Retinal pigment epithelial cell (primary cell): ENCODE measurements at regions not wholly inside any gene's neighbourhood (a gene's known extent, or its start where the extent isn't known, plus 50 kb on each side); places are given as distances from the start of the nearest gene placed in this dataset.

Experiments
- DNase-seq: peaks from one replicate; pipeline ENCODE4 v3.0.0-alpha.2; 2010; ENCODE audit warnings: low read depth
- H3K4me3 ChIP-seq: 2 replicates; pipeline ENCODE4 v1.5.1; 2011; ENCODE audit warnings: mild to moderate bottlenecking, low read length, control low read depth, moderate library complexity
- TF ChIP-seq, protein P1 (sequence below): conservative IDR thresholded peaks from 2 replicates; pipeline ENCODE4 v1.5.1; 2011; ENCODE audit warnings: low read depth, low read length, control low read depth, inconsistent platforms

DNA sequence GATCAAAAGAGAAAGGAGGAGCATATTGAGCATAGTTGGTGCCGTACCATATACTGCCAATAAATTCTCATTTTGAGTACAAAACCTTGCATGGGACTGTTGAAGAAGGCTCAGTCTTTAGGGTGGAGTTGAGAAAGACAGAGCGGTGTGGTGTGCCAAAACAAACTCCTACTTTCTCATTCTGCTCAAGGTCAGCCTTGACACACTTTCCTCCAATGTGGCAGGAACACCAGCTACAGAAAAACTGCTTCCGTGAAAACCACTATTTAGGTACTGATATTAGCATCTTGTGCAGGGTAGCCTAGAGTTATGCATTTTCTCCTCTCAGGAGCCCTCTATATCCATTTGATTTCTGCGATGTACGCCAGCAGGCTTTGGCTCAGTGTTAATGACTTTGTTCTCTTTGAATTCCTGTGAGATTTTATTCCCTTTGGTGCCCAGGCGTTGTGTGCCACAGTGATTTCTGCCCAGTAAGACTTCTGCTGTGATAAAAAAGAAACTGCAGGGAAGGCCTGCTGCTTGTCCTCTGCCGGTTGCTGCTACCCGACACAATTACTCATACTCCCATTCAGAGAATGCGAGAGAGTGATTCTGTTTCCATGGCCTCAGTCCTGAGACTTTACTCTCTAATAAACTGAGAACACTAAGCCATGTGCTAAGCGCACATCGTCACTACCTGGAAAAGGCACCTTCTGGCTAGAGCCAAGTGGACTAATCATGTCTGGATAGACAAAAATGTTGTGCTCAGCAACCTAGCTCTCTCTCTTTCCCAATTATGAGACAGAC, 88.3 kb upstream of the MDM1 start:
- no peak overlapping the region for H3K4me3 ChIP-seq
- DNase-seq = no peak

GRCh38 chr12:68422159-68422558, 90.0 kb upstream of the MDM1 start:
- no peak overlapping the region for H3K4me3 ChIP-seq
- no peak for DNase-seq
- TF ChIP-seq, protein P1, sequence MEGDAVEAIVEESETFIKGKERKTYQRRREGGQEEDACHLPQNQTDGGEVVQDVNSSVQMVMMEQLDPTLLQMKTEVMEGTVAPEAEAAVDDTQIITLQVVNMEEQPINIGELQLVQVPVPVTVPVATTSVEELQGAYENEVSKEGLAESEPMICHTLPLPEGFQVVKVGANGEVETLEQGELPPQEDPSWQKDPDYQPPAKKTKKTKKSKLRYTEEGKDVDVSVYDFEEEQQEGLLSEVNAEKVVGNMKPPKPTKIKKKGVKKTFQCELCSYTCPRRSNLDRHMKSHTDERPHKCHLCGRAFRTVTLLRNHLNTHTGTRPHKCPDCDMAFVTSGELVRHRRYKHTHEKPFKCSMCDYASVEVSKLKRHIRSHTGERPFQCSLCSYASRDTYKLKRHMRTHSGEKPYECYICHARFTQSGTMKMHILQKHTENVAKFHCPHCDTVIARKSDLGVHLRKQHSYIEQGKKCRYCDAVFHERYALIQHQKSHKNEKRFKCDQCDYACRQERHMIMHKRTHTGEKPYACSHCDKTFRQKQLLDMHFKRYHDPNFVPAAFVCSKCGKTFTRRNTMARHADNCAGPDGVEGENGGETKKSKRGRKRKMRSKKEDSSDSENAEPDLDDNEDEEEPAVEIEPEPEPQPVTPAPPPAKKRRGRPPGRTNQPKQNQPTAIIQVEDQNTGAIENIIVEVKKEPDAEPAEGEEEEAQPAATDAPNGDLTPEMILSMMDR = no peak

More for the DNA sequence above, 88.3 kb upstream of the MDM1 start:
- TF ChIP-seq, protein P1 = no peak

DNA sequence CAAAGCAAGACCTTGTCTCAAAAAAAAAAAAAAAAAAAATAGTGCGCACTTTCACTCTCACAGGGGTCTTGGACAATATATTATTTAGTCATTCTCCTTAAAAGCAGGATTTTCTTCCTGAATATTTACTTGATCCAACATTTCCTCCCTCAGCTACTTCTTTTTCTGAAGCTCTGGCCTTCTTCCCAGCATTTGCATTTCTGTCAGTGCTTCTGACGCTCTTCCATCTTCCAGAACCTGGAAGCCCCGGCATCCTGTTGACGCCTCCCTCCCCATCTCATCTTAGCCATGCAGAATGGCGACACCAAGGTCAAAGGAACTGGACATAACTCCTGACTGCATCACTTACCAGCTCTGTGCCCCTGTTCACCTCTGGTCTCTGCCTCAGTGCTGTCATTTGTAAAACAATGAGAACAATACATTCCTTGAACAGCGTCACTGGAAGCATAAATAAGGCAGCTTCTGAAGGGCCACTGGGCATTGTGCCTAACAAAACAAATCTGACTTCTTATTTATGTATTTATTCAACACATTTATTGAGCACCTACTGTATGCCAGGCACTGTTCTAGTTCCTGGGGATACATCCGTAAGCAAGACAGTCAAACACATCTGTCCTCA, 90.9 kb upstream of the MDM1 start:
- H3K4me3 ChIP-seq = no peak overlapping the region
- DNase-seq = no peak
- TF ChIP-seq, protein P1 = no peak

GRCh38 chr12:68425998-68426397, 93.8 kb upstream of the MDM1 start:
- TF ChIP-seq, protein P1 = no peak
- no peak overlapping the region for H3K4me3 ChIP-seq
- DNase-seq = no peak

DNA sequence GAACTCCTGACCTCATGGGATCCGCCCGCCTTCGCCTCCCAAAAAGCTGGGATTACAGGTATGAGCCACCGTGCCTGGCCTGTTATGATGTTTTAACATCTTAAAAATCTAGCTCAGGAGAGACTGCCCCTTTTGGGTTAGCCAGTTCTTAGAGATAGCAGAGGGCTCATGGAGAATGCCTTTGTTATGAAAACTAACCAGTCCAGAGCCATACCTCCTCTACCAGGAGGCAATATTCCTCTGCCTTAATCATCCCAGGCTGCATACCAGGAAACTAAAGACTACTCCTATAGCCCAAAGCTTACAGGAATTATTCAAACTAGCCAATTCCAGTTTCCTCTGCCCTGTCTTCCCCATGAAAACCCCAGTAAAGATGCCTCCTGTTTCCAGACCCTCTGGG, 96.0 kb upstream of the MDM1 start:
- no peak overlapping the region for H3K4me3 ChIP-seq
- DNase-seq = no peak
- TF ChIP-seq, protein P1 = no peak

GRCh38 chr12:68428724-68429501, 96.8 kb upstream of the MDM1 start:
- DNase-seq = no peak
- H3K4me3 ChIP-seq = no peak overlapping the region
- TF ChIP-seq, protein P1 = no peak

DNA sequence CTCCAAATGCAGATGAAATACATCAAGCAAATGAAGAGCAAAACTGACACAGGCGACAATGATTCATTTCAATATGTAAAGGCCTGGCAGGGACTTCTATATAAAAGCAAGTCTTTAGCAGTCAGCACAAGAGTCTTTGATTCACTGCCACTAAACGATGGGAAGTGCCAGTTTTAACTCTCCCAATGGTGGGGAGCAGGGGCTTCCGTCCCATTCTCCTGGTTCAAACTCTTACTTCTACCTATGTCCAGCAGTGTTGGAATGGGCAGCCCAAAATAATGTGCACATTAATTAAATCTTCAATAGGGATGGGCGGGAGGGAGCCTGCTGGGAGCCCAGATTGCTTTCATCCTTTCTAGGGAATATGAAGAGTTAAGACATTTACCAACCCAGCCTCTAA, 97.5 kb upstream of the MDM1 start:
- H3K4me3 ChIP-seq = no peak overlapping the region
- TF ChIP-seq, protein P1 = no peak
- DNase-seq = no peak
